GM19463 (cell line): ENCODE measurements at regions not wholly inside any gene's neighbourhood (a gene's known extent, or its start where the extent isn't known, plus 50 kb on each side); places are given as distances from the start of the nearest gene placed in this dataset.
"Not testable (repeated sequence)": the region's sequence is repeated elsewhere in the genome, so short reads cannot be mapped to it uniquely, and the experiment has no call there.

Experiments
- ATAC-seq: cut with Tn5 transposase; IDR thresholded peaks from one replicate; pipeline ENCODE4 v1.9.1; 2021; ENCODE audit warnings: mild to moderate bottlenecking, moderate library complexity; ENCODE audit not compliant: unreplicated experiment

- no peak for ATAC-seq
These were observed 567.5 kb downstream of the TRHDE start for GRCh38 chr12:72839696-72840095.

- ATAC-seq, result no peak
These were observed 591.5 kb downstream of the TRHDE start for GRCh38 chr12:72863671-72864070.

GRCh38 chr12:72865921-72866320 lies 593.8 kb downstream of the TRHDE start:
- no peak for ATAC-seq

GRCh38 chr12:72869024-72869423 lies 596.9 kb downstream of the TRHDE start:
- ATAC-seq, result no peak

GRCh38 chr12:72872238-72872887 lies 600.2 kb downstream of the TRHDE start:
- no peak for ATAC-seq

DNA sequence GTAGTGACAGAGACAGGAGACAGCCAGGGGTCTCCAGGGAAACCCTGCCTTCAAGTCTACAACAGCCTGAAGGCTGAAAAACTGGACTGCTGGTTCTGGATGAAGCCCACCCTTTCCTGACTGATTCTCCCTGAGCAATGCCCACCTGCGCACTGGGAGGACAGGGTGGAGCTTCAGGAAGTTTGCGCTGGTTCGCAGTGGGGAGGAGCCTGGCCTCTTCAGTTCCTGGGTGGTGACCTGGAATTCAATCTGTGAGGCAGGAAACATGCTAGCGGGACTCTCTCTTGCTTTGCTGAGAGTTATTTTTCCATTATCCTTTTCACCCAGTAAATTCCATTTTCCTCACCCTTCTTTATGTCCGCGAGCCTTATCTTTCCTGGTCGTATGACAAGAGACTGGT lies 600.8 kb downstream of the TRHDE start:
- ATAC-seq, result no peak

- ATAC-seq, result no peak
These were observed 603.9 kb downstream of the TRHDE start for GRCh38 chr12:72876092-72876491.

GRCh38 chr12:72888693-72889092 lies 616.5 kb downstream of the TRHDE start:
- ATAC-seq, result no peak

DNA sequence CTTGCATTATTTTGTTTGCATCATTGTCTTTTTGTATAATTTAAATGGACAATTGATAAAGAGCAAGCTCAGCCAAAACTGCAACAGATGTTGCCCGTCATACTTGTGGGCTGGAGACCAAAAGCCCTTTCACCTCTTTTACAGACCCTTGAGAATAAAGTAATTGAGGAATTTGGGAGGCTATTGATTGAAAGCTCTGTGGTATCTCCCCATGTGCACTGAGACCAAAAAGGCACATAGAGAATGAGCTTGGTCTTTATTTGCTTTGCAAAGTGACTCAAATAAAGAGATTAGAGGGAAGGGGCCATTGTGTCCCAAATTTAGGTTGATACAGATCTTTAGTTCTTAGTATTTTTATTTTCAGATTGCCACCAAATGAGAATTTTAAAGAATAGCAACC lies 617.6 kb downstream of the TRHDE start:
- no peak for ATAC-seq

DNA sequence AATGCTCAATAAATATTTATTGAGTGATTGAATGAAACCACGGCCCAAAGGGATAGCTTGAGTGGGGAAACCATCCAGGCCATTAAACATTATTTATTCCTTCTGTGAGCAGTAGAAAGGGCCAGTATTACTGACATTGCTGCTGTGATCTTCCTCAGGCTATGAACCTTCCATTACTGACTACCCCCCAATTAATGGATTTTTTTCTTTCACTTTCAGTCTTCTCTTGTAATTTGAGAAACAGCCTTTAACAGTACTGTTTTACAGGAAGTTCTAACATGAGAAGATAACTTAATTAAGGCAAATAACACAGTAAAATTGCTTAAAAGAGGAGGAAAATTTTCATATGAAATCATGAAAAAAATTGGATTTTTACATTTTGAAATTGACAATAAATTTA lies 629.5 kb downstream of the TRHDE start:
- no peak for ATAC-seq

- ATAC-seq, result no peak
These were observed 653.5 kb downstream of the TRHDE start for GRCh38 chr12:72925716-72926115.

DNA sequence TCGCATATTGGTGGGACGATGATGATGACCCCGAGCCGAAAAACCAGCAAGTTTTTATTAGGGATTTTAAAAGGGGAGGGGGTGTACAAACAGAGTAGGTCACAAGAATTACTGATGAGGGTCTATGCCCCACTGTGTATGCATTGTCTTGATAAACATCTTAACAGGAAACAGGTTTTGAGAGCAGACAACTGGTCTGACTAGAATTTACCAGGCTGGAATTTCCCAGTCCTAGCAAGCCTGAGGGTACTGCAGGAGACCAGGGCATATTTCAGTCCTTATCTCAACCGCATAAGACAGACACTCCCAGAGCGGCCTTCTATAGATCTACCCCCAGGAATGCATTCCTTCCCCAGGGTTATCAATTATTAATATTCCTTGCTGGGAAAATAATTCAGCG lies 659.7 kb downstream of the TRHDE start:
- ATAC-seq, result not testable (repeated sequence)

- ATAC-seq, result no peak
These were observed 665.3 kb downstream of the TRHDE start for GRCh38 chr12:72937486-72937885.

DNA sequence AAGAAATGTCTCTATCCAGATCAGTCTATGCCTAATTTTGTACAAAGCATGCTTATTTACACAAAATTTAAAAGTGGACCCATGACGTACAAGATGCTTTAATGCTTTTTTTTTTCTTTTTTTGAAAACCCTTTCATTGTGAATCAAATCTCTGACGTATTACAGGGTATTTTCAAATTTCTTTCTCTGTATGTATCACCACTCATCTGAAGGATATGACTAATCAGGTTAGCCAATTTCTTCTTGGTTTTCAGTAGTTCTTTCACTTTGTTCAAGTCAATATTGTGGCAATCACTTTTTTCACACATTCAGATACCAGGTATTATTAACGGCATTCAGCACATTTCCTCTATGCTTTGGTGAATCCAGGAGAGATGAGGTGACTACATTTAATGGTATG lies 685.3 kb downstream of the TRHDE start:
- ATAC-seq, result no peak

DNA sequence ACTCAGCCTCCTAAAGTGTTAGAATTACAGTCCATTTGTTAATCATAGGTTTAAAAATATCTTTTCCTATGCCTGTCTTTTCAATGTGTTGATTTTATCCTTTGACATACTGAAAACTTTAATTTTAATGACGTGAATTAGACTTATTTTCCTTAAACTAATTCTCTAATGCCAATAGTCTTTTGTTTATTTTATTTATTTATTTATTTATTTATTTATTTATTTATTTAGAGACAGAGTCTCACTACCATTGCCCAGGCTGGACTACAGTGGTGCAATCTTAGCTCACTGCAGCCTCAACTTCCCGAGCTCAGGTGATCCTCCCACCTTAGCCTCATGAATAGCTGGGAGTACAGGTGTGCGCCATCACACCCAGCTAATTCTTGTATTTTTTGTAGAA lies 694.5 kb downstream of the TRHDE start:
- no peak for ATAC-seq

GRCh38 chr12:72974954-72975555 lies 702.9 kb downstream of the TRHDE start:
- ATAC-seq, result no peak

GRCh38 chr12:72978999-72979398 lies 706.8 kb downstream of the TRHDE start:
- ATAC-seq, result no peak

DNA sequence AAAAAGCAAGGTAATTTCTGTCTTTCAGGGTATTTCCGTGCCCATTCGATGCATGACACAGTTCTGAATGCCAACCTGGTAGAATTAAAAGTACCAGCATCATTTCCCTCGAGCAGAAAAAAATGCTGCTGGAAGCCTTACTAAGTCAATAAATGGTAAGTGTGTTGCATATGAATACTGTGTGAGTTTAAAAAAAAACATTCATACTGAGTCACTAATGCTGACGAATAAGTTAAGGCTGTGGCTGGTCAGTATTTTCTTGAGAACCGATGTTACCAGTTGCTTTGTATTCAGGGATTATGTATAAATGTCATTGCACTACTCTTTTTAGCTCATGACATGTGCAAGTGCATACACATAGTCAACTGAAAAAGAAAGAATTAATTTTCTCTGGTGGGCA lies 710.2 kb downstream of the TRHDE start:
- no peak for ATAC-seq

DNA sequence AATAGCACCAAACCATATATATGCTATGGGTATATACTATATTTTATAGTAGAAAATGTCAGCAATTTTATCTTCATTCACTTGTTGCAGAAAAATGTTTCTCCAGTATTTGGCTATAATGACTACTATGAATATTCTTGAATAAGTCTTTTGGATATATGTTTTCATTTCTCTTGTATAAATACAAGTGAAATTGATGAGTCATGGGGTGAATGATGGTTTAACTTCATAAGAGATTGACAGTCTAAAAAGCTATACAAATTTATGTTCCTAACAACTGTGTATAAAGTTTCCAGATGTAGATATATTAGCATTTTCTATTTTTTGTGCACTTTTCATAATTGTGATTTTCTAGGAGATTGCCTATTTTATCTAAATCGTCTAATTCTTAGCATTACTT lies 714.8 kb downstream of the TRHDE start:
- ATAC-seq, result no peak

GRCh38 chr12:72989458-72989947 lies 717.3 kb downstream of the TRHDE start:
- ATAC-seq, result no peak

DNA sequence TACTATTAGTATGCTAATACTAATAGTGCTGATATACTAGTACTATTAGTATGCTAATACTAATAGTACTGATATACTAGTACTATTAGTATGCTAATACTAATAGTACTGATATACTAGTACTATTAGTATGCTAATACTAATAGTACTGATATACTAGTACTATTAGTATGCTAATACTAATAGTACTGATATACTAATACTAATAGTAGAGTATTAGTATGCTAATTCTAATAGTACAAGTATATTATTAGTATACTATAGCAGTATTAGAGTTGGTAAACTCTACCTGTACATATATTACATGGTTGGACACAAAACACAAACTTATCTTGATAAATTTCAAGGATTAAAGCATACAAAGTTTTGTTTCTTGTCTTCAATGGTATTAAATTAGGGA lies 722.9 kb downstream of the TRHDE start:
- not testable (repeated sequence) for ATAC-seq

GRCh38 chr12:72995616-72996015 lies 723.4 kb downstream of the TRHDE start:
- no peak for ATAC-seq

DNA sequence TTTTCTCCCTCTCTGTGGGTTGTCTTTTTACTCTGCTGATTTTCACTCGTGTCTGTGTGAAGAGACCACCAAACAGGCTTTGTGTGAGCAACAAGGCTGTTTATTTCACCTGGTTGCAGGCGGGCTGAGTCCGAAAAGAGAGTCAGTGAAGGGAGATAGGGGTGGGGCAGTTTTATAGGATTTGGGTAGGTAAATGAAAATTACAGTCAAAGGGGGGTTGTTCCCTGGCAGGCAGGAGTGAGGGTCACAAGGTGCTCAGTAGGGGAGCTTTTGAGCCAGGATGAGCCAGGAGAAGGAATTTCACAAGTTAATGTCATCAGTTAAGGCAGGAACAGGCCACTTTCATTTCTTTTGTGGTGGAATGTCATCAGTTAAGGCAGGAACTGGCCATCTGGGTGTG lies 729.6 kb downstream of the TRHDE start:
- not testable (repeated sequence) for ATAC-seq
